SK-N-SH (cell line): ENCODE measurements at regions not wholly inside any gene's neighbourhood (a gene's known extent, or its start where the extent isn't known, plus 50 kb on each side); places are given as distances from the start of the nearest gene placed in this dataset.

Experiments used
- CTCF ChIA-PET: fragments of 300-600, 350-600 bp; formaldehyde crosslinking; extraction: SDS; loops from one replicate; lab custom pipeline; 2021; lab: Yijun Ruan, JAX
- POLR2A ChIA-PET: fragments of 350-600 bp; sonication (Branson Sonifier 250); formaldehyde crosslinking; extraction: SDS; loops from one replicate; lab custom pipeline; 2020; ENCODE audit warnings: antibody characterized with exemption, inconsistent platforms; lab: Yijun Ruan, JAX
- DNase-seq: peaks from one replicate; pipeline ENCODE4 v3.0.0; 2012
- H2AFZ ChIP-seq: fragments of 200-600 bp; sonication (generic); 2 replicates; pipeline ENCODE4 v1.8.1; 2016; ENCODE audit warnings: antibody characterized with exemption, mild to moderate bottlenecking, low read depth
- H3F3A ChIP-seq: fragments of 200-600 bp; sonication (generic); replicated peaks from 2 replicates; pipeline ENCODE3; 2016; ENCODE audit warnings: antibody characterized with exemption, mild to moderate bottlenecking; ENCODE audit not compliant: insufficient read depth
- H3K27ac ChIP-seq, 2 experiments: fragments of 200-500 bp in 1 of 2; fragments of 200-600 bp in 1 of 2; sonication (Bioruptor generic) in 1 of 2; sonication (generic), shearing (Covaris generic) in 1 of 2; 2 replicates each; pipeline versions ENCODE4 v1.5.1 to v1.6.1; 2014 to 2016; ENCODE audit warnings: low read depth in 2 of 2, inconsistent platforms in 1 of 2, low read length in 1 of 2, mild to moderate bottlenecking in 1 of 2, mixed read lengths in 1 of 2
- H3K27me3 ChIP-seq: fragments of 200-600 bp; sonication (generic), shearing (Covaris generic); 2 replicates; pipeline ENCODE4 v1.6.1; 2016; ENCODE audit warnings: mixed run types; ENCODE audit not compliant: insufficient read depth
- H3K36me3 ChIP-seq, 2 experiments: fragments of 200-500 bp in 1 of 2; fragments of 200-600 bp in 1 of 2; sonication (Bioruptor generic) in 1 of 2; sonication (generic) in 1 of 2; replicated peaks in 1 of 2; 2 replicates each; pipeline versions ENCODE3 to v1.5.1; 2014 to 2016; ENCODE audit warnings: low read length in 1 of 2, mild to moderate bottlenecking in 1 of 2; ENCODE audit not compliant: insufficient read depth in 2 of 2, control insufficient read depth in 1 of 2
- H3K4me1 ChIP-seq, 2 experiments: fragments of 200-500 bp in 1 of 2; fragments of 200-600 bp in 1 of 2; sonication (Bioruptor generic) in 1 of 2; sonication (generic), shearing (Covaris generic) in 1 of 2; 2 replicates each; pipeline versions ENCODE4 v1.5.1 to v1.6.1; 2014 to 2016; ENCODE audit warnings: low read depth in 1 of 2, low read length in 1 of 2, mixed run types in 1 of 2; ENCODE audit not compliant: insufficient read depth in 2 of 2, control insufficient read depth in 1 of 2
- H3K4me2 ChIP-seq: fragments of 200-600 bp; sonication (generic), shearing (Covaris generic); 2 replicates; pipeline ENCODE4 v1.6.1; 2017; ENCODE audit warnings: mixed run types
- H3K4me3 ChIP-seq, 2 experiments: fragments of 200-500 bp in 1 of 2; fragments of 200-600 bp in 1 of 2; sonication (Bioruptor generic) in 1 of 2; sonication (generic), shearing (Covaris generic) in 1 of 2; 2 replicates each; pipeline versions ENCODE4 v1.5.1 to v1.8.1; 2014 to 2016; ENCODE audit warnings: low read depth in 2 of 2, inconsistent platforms in 1 of 2, low read length in 1 of 2, mild to moderate bottlenecking in 1 of 2, mixed read lengths in 1 of 2, moderate library complexity in 1 of 2
- H3K79me2 ChIP-seq: fragments of 200-600 bp; sonication (generic); 2 replicates; pipeline ENCODE4 v1.8.1; 2017; ENCODE audit warnings: mild to moderate bottlenecking; ENCODE audit not compliant: insufficient read depth
- H3K9ac ChIP-seq: fragments of 200-600 bp; sonication (generic); 2 replicates; pipeline ENCODE4 v1.6.1; 2017; ENCODE audit warnings: mixed run types
- H3K9me2 ChIP-seq: fragments of 200-600 bp; sonication (generic); 2 replicates; pipeline ENCODE4 v1.6.1; 2017; ENCODE audit warnings: mixed run types
- H3K9me3 ChIP-seq: fragments of 200-600 bp; sonication (generic); 2 replicates; pipeline ENCODE4 v1.6.1; 2017; ENCODE audit warnings: mixed run types, mild to moderate bottlenecking, moderate library complexity
- H4K20me1 ChIP-seq: fragments of 200-600 bp; sonication (generic); 2 replicates; pipeline ENCODE4 v1.6.1; 2017; ENCODE audit warnings: mild to moderate bottlenecking, mixed run types; ENCODE audit not compliant: insufficient read depth
- ELF1 ChIP-seq: IDR thresholded peaks from 2 replicates; pipeline ENCODE4 v1.4.0; 2012
- EP300 ChIP-seq, 2 experiments: IDR thresholded peaks; 2 replicates each; pipeline versions ENCODE4 v1.4.0 to v1.6.1; 2012; ENCODE audit warnings: borderline replicate concordance in 1 of 2, low read depth in 1 of 2, low read length in 1 of 2
- GABPA ChIP-seq: IDR thresholded peaks from 2 replicates; pipeline ENCODE4 v1.4.0; 2012; ENCODE audit warnings: low read depth, mild to moderate bottlenecking
- GATA2 ChIP-seq: sonication (generic); formaldehyde crosslinking; IDR thresholded peaks from 2 replicates; pipeline ENCODE4 v1.5.0; 2020; ENCODE audit warnings: mild to moderate bottlenecking, missing genetic modification reagents
- NRF1 ChIP-seq: IDR thresholded peaks from 2 replicates; pipeline ENCODE4 v1.6.1; 2012; ENCODE audit warnings: low read depth, mild to moderate bottlenecking, low read length
- RAD21 ChIP-seq: IDR thresholded peaks from 2 replicates; pipeline ENCODE4 v1.6.1; 2012; ENCODE audit warnings: mild to moderate bottlenecking, low read length
- REST ChIP-seq: IDR thresholded peaks from 2 replicates; pipeline ENCODE4 v1.6.1; 2012; ENCODE audit warnings: mild to moderate bottlenecking, low read depth, low read length, moderate library complexity
- SIN3A ChIP-seq: IDR thresholded peaks from 2 replicates; pipeline ENCODE4 v1.6.1; 2012; ENCODE audit warnings: low read depth, mild to moderate bottlenecking, low read length, moderate library complexity, borderline replicate concordance
- TCF12 ChIP-seq: IDR thresholded peaks from 2 replicates; pipeline ENCODE4 v1.4.0; 2012
- TEAD4 ChIP-seq: IDR thresholded peaks from 2 replicates; pipeline ENCODE4 v1.4.0; 2012; ENCODE audit warnings: mild to moderate bottlenecking, borderline replicate concordance; ENCODE audit not compliant: insufficient read depth
- WGBS: methylation state at CpG from one replicate; pipeline ENCODE4 v1.1.6; 2017; ENCODE audit warnings: low lambda C conversion rate; 5-methylcytosine and 5-hydroxymethylcytosine counted together

DNA sequence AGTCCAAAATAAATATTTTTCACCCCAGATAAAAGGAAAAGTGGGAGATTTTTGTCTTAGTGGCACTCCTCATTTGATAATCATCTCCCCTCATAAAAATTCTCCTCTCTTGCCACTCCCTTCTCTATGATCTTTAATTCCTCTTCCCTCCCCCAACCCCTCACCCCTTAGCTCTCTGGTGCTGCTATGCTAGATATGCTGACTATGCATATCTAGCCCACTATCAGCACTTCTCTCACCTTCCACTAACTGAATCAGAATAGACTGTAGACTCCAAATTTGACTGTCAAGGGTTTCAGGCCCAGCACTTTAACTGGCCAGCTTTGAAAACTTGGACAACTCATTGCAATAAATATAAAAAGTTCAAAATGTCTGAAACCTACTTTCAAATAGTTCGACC lies 254.2 kb downstream of the ETNK1 start:
- H3K27me3 ChIP-seq, result no peaks in the 10 kb centered on the region

GRCh38 chr12:22880331-22880730 lies 255.4 kb downstream of the ETNK1 start:
- H3K4me3 ChIP-seq, result no peak overlapping the region
- H3K4me2 ChIP-seq, result no peak overlapping the region
- no peak overlapping the region for H3K9ac ChIP-seq
- H3K27ac ChIP-seq, result no peak overlapping the region
- no peaks in the 10 kb centered on the region for H3K9me2 ChIP-seq
- no peaks in the 10 kb centered on the region for H3K36me3 ChIP-seq
- DNase-seq, result no peak
- CTCF ChIA-PET, result no interaction called here
- no peaks in the 10 kb centered on the region for H4K20me1 ChIP-seq
- H2AFZ ChIP-seq, result no peak overlapping the region
- H3K9me3 ChIP-seq, result no peaks in the 10 kb centered on the region
- POLR2A ChIA-PET, result no interaction called here
- no peaks in the 10 kb centered on the region for H3F3A ChIP-seq
- no peaks in the 10 kb centered on the region for H3K79me2 ChIP-seq
- no peaks in the 10 kb centered on the region for H3K4me1 ChIP-seq
- TF ChIP-seq EP300 (IDR thresholded peaks at IDR 0.05; ENCODE audit: borderline replicate concordance in 1 of 2, low read depth in 1 of 2, low read length in 1 of 2), result no peak
- no peaks in the 10 kb centered on the region for H3K27me3 ChIP-seq

More for the DNA sequence above, 254.2 kb downstream of the ETNK1 start:
- Histone ChIP-seq H3K9ac (no peak overlapping the region), H2AFZ (no peak overlapping the region), H3K27ac (no peak overlapping the region), H3K79me2 (no peaks in the 10 kb centered on the region), H3F3A (no peaks in the 10 kb centered on the region), H3K4me1 (no peaks in the 10 kb centered on the region), H3K9me3 (no peaks in the 10 kb centered on the region), H3K36me3 (no peaks in the 10 kb centered on the region), H3K4me2 (no peak overlapping the region), H3K4me3 (no peak overlapping the region)
- WGBS, result 8% methylated on average over 1 of the region's 1 CpG
- no peak for DNase-seq
- CTCF ChIA-PET, result no interaction called here
- POLR2A ChIA-PET, result no interaction called here
- no peak for TF ChIP-seq GATA2 (CRISPR knock-in tag)
- TF ChIP-seq REST, result no peak
- no peak for TF ChIP-seq GABPA
- TF ChIP-seq EP300 (IDR thresholded peaks at IDR 0.05; ENCODE audit: borderline replicate concordance in 1 of 2, low read depth in 1 of 2, low read length in 1 of 2), result no peak
- TF ChIP-seq, all 33 proteins: peak for 0
- no peaks in the 10 kb centered on the region for H4K20me1 ChIP-seq
- H3K9me2 ChIP-seq, result no peaks in the 10 kb centered on the region

GRCh38 chr12:22880807-22881206 lies 255.8 kb downstream of the ETNK1 start:
- no peak overlapping the region for H3K4me2 ChIP-seq
- 25% methylated on average over 4 of the region's 6 CpGs for WGBS
- no peak overlapping the region for H3K27ac ChIP-seq
- H2AFZ ChIP-seq, result no peak overlapping the region
- no peak overlapping the region for H3K9ac ChIP-seq
- H3K4me3 ChIP-seq, result no peak overlapping the region
- no peaks in the 10 kb centered on the region for H3F3A ChIP-seq
- H3K9me3 ChIP-seq, result no peaks in the 10 kb centered on the region
- H3K79me2 ChIP-seq, result no peaks in the 10 kb centered on the region
- no peaks in the 10 kb centered on the region for H3K9me2 ChIP-seq
- POLR2A ChIA-PET, result no interaction called here
- H3K27me3 ChIP-seq, result no peaks in the 10 kb centered on the region
- no peaks in the 10 kb centered on the region for H4K20me1 ChIP-seq
- no peak for DNase-seq
- H3K4me1 ChIP-seq, result no peaks in the 10 kb centered on the region
- TF ChIP-seq RAD21 (no peak), TCF12 (no peak), SIN3A (no peak), NRF1 (no peak), TEAD4 (no peak), ELF1 (no peak)
- TF ChIP-seq, all 33 proteins: peak for 0
- no peaks in the 10 kb centered on the region for H3K36me3 ChIP-seq
- CTCF ChIA-PET, result no interaction called here
